Astrocyte (in vitro differentiated cells and primary cell): ENCODE measurements at regions not wholly inside any gene's neighbourhood (a gene's known extent, or its start where the extent isn't known, plus 50 kb on each side); places are given as distances from the start of the nearest gene placed in this dataset.
A peak's percentile ranks its signal among the peaks of the same experiment; 100 is the strongest.

Source experiments
- DNase-seq: peaks from one replicate; pipeline ENCODE4 v3.0.0-alpha.2; 2010; ENCODE audit warnings: low read depth
- FAIRE-seq: peaks from 2 replicates; lab custom pipeline; 2011; peaks lifted over from hg19 to GRCh38; lab: Jason Lieb, UNC
- H2AFZ ChIP-seq: 2 replicates; pipeline ENCODE4 v1.6.0; 2012; ENCODE audit warnings: low read depth, low read length, inconsistent platforms
- H3K27ac ChIP-seq: 2 replicates; pipeline ENCODE4 v1.5.1; 2011; ENCODE audit warnings: low read depth, low read length, inconsistent platforms
- H3K27me3 ChIP-seq: 2 replicates; pipeline ENCODE4 v1.6.0; 2011; ENCODE audit warnings: low read length, inconsistent platforms; ENCODE audit not compliant: insufficient read depth
- H3K36me3 ChIP-seq: 2 replicates; pipeline ENCODE4 v1.5.1; 2011; ENCODE audit warnings: low read length, inconsistent platforms; ENCODE audit not compliant: insufficient read depth
- H3K4me1 ChIP-seq: 2 replicates; pipeline ENCODE4 v1.5.1; 2011; ENCODE audit warnings: low read length, inconsistent platforms; ENCODE audit not compliant: insufficient read depth
- H3K4me2 ChIP-seq: 2 replicates; pipeline ENCODE4 v1.6.0; 2012; ENCODE audit warnings: low read length, inconsistent platforms
- H3K4me3 ChIP-seq: 2 replicates; pipeline ENCODE4 v1.5.1; 2011; ENCODE audit warnings: low read depth, mild to moderate bottlenecking, low read length, inconsistent platforms; ENCODE audit not compliant: insufficient read depth
- H3K79me2 ChIP-seq: 2 replicates; pipeline ENCODE4 v1.6.0; 2012; ENCODE audit warnings: mild to moderate bottlenecking, low read length, inconsistent platforms; ENCODE audit not compliant: insufficient read depth
- H3K9ac ChIP-seq: 2 replicates; pipeline ENCODE4 v1.6.0; 2012; ENCODE audit warnings: mild to moderate bottlenecking, low read length, inconsistent platforms
- H3K9me3 ChIP-seq: 2 replicates; pipeline ENCODE4 v1.5.1; 2012; ENCODE audit warnings: low read depth, mild to moderate bottlenecking, low read length, inconsistent platforms; ENCODE audit not compliant: insufficient read depth
- H4K20me1 ChIP-seq: 2 replicates; pipeline ENCODE4 v1.6.0; 2012; ENCODE audit warnings: low read length, inconsistent platforms; ENCODE audit not compliant: insufficient read depth
- H3K27ac Mint-ChIP-seq: one replicate; pipeline ENCODE4 v1.8.0; 2021; ENCODE audit warnings: mild to moderate bottlenecking, mixed read lengths; ENCODE audit not compliant: unreplicated experiment
- H3K27me3 Mint-ChIP-seq: one replicate; pipeline ENCODE4 v1.8.0; 2021; ENCODE audit warnings: low read depth, mixed read lengths; ENCODE audit not compliant: unreplicated experiment
- H3K36me3 Mint-ChIP-seq: one replicate; pipeline ENCODE4 v1.8.0; 2021; ENCODE audit warnings: low read depth, mixed read lengths; ENCODE audit not compliant: unreplicated experiment
- H3K4me1 Mint-ChIP-seq: one replicate; pipeline ENCODE4 v1.8.0; 2021; ENCODE audit warnings: low read depth, mixed read lengths; ENCODE audit not compliant: unreplicated experiment
- H3K4me3 Mint-ChIP-seq: one replicate; pipeline ENCODE4 v1.8.0; 2021; ENCODE audit warnings: mild to moderate bottlenecking, moderate library complexity, mixed read lengths; ENCODE audit not compliant: unreplicated experiment
- H3K9me3 Mint-ChIP-seq: one replicate; pipeline ENCODE4 v1.8.0; 2021; ENCODE audit warnings: mild to moderate bottlenecking, mixed read lengths; ENCODE audit not compliant: unreplicated experiment
- CTCF ChIP-seq: IDR thresholded peaks from 2 replicates; pipeline ENCODE4 v1.5.1; 2011; ENCODE audit warnings: low read depth, mild to moderate bottlenecking, inconsistent platforms, low read length, moderate library complexity; ENCODE audit not compliant: insufficient read depth
- EZH2 ChIP-seq: IDR thresholded peaks from 2 replicates; pipeline ENCODE4 v1.6.1; 2012; ENCODE audit warnings: mild to moderate bottlenecking, low read length, inconsistent platforms; ENCODE audit not compliant: insufficient read depth

GRCh38 chr16:51374790-51375189 lies 223.7 kb upstream of the SALL1 start:
- no peak for FAIRE-seq

GRCh38 chr16:51374346-51374745 lies 223.3 kb upstream of the SALL1 start:
- Mint-ChIP-seq H3K4me1 (peaks cover 7% of the 10 kb centered on the region), H3K9me3 (no peaks in the 10 kb centered on the region), H3K27ac (no peak overlapping the region), H3K4me3 (no peak overlapping the region), H3K27me3 (peaks cover 4% of the 10 kb centered on the region), H3K36me3 (no peaks in the 10 kb centered on the region)
- peaks cover 6% of the 10 kb centered on the region for H3K4me1 ChIP-seq
- H3K79me2 ChIP-seq: no peaks in the 10 kb centered on the region
- H3K9ac ChIP-seq: no peak overlapping the region
- no peaks in the 10 kb centered on the region for H3K36me3 ChIP-seq
- FAIRE-seq: no peak
- TF ChIP-seq CTCF (no peak), EZH2 (no peak)
- peak; percentile 89 for DNase-seq
- no peak overlapping the region for H3K27ac ChIP-seq
- no peak overlapping the region for H2AFZ ChIP-seq
- no peak overlapping the region for H3K4me2 ChIP-seq
- H4K20me1 ChIP-seq: no peaks in the 10 kb centered on the region
- no peak overlapping the region for H3K4me3 ChIP-seq
- H3K27me3 ChIP-seq: no peaks in the 10 kb centered on the region
- no peaks in the 10 kb centered on the region for H3K9me3 ChIP-seq

More at GRCh38 chr16:51374790-51375189, 223.7 kb upstream of the SALL1 start:
- Mint-ChIP-seq H3K9me3 (no peaks in the 10 kb centered on the region), H3K4me1 (peaks cover 7% of the 10 kb centered on the region), H3K36me3 (no peaks in the 10 kb centered on the region), H3K27me3 (peaks cover 2% of the 10 kb centered on the region), H3K27ac (no peak overlapping the region), H3K4me3 (no peak overlapping the region)
- no peaks in the 10 kb centered on the region for H4K20me1 ChIP-seq
- H3K27ac ChIP-seq: no peak overlapping the region
- H3K9me3 ChIP-seq: no peaks in the 10 kb centered on the region
- no peak overlapping the region for H2AFZ ChIP-seq
- no peak overlapping the region for H3K4me2 ChIP-seq
- no peaks in the 10 kb centered on the region for H3K27me3 ChIP-seq
- H3K4me1 ChIP-seq: peaks cover 6% of the 10 kb centered on the region
- no peak for DNase-seq
- no peak overlapping the region for H3K4me3 ChIP-seq
- no peaks in the 10 kb centered on the region for H3K36me3 ChIP-seq
- TF ChIP-seq CTCF: no peak
- no peak for TF ChIP-seq EZH2
- no peaks in the 10 kb centered on the region for H3K79me2 ChIP-seq
- no peak overlapping the region for H3K9ac ChIP-seq

- H3K27me3 Mint-ChIP-seq: peaks cover 4% of the 10 kb centered on the region
- no peak for FAIRE-seq
- no peak overlapping the region for H3K4me2 ChIP-seq
- H3K9ac ChIP-seq: no peak overlapping the region
- TF ChIP-seq CTCF: no peak
- TF ChIP-seq EZH2: no peak
- H3K27ac ChIP-seq: no peak overlapping the region
- H3K4me3 ChIP-seq: no peak overlapping the region
- H3K9me3 Mint-ChIP-seq: no peaks in the 10 kb centered on the region
- H3K4me1 Mint-ChIP-seq: no peaks in the 10 kb centered on the region
- DNase-seq: no peak
- no peaks in the 10 kb centered on the region for H4K20me1 ChIP-seq
- H2AFZ ChIP-seq: no peak overlapping the region
- no peaks in the 10 kb centered on the region for H3K9me3 ChIP-seq
- no peaks in the 10 kb centered on the region for H3K79me2 ChIP-seq
- no peaks in the 10 kb centered on the region for H3K36me3 ChIP-seq
- no peaks in the 10 kb centered on the region for H3K36me3 Mint-ChIP-seq
- H3K27ac Mint-ChIP-seq: no peak overlapping the region
- H3K4me3 Mint-ChIP-seq: no peak overlapping the region
- no peaks in the 10 kb centered on the region for H3K4me1 ChIP-seq
- H3K27me3 ChIP-seq: no peaks in the 10 kb centered on the region
Measured at GRCh38 chr16:51365715-51366114, 214.6 kb upstream of the SALL1 start.
